ENCODE measurements at regions not wholly inside any gene's neighbourhood (a gene's known extent, or its start where the extent isn't known, plus 50 kb on each side); places are given as distances from the start of the nearest gene placed in this dataset.
A peak's percentile ranks its signal among the peaks of the same experiment; 100 is the strongest.
"Not testable (repeated sequence)": the region's sequence is repeated elsewhere in the genome, so short reads cannot be mapped to it uniquely, and the experiment has no call there.

DNA sequence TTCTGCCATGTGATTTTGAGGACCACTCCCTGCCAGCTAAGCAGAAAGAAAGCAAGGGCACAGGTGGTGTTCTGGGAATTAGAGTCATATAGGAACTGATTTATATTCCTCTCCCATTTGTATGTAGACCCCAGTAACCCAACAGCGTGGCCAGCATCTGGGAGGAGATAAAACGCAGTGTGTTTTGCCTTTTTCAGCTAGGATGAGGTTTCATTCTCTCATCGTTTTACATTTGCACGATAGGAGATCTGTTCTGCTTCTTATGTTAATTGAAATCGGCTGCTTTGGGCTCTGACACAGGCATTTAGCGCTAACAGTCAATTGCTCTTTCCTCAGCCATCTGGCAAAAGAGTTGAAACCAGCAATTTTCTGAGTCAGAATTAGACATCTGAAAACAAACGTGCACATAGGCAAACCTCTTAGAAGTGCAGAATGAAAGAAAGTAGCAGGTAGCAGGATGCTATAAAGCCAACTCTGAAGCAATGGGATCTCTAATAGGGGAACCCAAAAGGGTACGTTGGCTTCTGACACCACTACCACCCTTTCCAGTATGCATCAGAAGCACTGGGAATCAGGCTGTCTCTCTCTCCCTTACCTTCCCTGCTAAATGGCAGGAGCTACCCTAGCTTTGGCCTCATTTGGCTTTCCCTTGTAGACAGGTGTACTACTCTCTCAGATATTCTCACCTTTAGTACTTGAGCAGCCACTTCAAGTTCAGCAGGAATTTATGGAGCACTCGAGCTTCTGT, 219.1 kb downstream of the PHLDA1 start:
- DNase-seq (ENCODE audit: low read depth in 4 of 4, low spot score in 2 of 4), result no peak

DNA sequence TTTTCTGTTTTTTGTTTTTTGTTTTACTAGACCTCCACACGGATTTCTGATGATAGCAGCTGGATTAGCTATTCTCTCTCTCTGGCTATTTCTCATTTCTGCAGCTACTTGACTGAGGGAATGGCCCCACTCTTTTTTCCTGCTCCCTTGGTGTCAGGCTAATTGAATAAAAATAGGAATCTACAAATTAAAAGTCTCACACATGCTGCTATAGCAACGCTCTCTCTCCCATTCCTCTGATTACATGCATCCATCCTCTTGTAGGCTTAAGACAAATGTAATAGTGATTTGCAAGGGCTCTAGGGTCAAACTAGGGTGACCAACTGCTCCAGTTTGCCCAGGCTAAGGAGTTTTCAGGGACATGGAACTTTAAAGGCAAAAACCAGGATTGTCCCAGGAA, 221.8 kb downstream of the PHLDA1 start:
- DNase-seq (ENCODE audit: low read depth in 4 of 4, low spot score in 2 of 4), result no peak

DNA sequence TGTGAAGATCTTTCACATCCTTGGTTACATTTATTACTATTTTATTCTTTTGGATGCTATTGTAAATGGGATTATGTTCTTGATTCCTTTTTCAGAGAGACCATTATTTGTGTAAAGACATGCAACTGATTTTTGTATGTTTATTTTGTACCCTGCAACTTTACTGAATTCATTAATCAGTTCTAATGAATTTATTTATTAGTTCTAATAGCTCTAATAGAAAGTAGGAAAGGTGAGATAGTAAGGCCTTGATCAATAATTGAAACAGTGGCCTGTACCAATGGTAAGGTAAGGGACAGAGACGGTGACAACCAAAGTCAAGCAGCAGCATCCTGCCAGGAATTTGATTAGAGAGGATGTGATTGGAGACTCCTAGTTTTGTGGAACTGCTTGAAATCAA, 224.1 kb downstream of the PHLDA1 start:
- no peak for DNase-seq (ENCODE audit: low read depth in 4 of 4, low spot score in 2 of 4)

DNA sequence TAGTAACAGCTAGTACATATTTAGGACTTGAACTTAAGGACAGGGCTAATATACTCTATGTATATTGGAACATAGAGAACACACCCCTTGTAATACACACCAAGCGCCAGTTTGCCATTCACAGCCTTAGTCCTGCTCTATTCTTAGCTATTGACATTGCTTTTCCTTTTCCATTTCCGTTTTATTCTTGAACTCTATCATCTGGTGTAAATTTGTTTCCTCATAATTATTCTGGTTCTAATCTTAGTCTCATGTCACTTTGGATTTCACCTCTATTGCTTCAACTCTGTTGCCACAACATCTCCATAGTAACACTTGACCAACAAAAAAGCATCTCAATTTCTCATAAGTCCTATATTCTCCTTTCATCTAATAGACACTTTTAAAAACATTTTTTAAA, 225.7 kb downstream of the PHLDA1 start:
- DNase-seq (ENCODE audit: low read depth in 4 of 4, low spot score in 2 of 4), result no peak

DNA sequence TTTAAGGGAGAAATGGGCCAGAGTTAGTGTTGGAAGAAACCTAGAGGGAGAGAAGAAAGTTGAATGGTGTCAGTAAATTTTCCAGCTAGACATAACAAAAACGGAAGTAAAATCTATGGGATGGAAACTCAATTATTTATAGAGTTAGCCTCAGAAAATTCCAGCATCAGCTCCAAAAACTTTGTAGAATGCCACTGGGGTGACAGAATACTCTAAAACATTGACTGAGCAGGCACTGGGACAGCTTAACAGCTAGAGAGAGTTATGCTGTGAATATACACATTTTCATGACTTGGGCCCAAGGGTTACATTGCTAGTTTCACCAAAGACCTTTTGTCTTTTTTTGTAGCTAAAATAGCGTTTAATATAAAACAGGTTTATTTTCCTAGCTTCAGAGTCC, 226.3 kb downstream of the PHLDA1 start:
- DNase-seq (ENCODE audit: low read depth in 4 of 4, low spot score in 2 of 4), result no peak

DNA sequence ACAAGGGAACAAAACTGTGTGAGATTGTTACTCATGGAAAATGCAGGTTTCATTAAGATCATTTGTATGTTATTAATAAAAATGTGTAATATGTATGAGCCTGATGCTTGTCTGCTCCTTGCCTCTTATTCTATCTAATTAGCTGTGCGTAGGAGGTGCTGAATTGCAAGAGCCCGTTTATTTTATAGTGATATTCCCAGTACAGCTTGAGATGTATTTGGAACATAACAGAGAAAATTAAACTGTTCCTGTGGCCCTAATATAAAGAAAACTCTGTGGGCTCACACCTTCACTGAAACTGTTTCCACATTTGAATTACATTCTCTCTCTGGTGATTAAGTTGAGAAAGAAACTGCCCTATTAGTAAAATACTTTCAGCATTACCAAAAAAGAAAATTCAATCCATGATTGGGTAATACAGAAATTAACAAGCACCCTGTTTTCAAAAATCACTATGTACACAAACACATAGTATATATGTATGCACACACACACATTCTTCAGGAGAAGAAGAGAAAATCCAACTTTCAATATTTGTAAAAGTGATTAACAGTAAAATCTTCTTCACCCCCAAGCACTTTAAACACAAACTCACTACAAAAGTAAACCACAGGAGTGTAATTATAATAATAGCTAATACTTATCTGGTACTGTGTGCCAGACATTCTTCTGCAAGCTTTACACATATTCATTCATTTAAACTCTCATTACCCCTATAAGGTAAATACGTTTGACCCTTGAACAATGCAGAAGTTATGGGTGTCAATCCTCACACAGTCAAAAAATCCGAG, 233.2 kb downstream of the PHLDA1 start:
- no peak for DNase-seq (ENCODE audit: low read depth in 4 of 4, low spot score in 2 of 4)

DNA sequence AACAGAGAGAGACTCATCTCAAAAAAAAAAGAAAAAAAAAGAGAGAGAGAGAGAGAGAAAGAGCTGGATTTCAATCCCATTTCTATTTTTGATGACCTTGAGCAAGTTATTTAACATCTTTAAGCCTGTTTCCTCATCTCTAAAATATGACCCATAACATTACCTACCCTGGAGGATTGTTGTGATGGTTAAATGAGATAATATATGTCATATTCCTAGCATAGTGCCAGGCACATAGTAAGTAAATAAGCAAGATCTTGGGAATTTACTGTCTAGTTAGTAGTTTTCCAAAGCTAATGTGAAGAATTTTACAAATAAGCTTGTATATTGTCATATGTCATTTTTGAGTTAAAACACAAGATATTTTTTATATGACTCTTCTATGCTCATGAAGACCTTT, 236.5 kb downstream of the PHLDA1 start:
- DNase-seq (ENCODE audit: low read depth in 4 of 4, low spot score in 2 of 4), result no peak

DNA sequence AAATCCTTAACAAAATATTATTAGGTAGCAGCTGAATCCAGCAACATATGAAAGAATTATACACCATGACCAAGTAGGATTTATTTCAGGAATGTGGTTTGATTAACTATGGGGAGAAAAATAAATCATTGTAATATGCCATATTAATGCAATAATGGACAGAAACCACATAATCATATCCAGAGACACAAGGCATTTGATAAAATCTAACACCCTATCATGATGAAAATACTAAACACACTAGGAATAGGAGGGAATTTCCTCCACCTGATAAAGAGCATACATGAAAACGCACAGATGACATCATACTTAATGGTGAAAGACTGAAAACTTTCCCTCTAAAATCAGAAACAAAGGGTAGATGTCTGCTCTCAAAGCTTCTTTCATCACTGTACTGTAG, 238.9 kb downstream of the PHLDA1 start:
- no peak for DNase-seq (ENCODE audit: low read depth in 4 of 4, low spot score in 2 of 4)

DNA sequence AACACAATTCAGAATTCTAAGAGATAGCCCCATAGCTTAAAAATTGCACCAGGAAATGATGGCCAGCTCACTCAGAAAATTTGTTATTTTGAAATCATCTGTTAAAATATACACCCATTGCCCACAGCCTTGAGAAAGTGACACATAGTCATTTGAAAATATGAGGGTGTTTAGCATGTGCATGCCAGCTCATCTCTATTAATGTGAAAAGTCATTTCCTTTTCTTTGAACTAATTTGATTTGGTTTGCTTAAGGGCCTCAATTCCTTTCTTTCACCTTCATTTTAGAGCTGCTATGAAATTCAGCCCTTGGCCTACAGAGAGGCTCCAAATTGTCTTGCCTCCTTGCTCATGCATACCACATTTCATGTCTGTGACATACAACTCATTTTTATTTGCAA, 241.4 kb downstream of the PHLDA1 start:
- no peak for DNase-seq (ENCODE audit: low read depth in 4 of 4, low spot score in 2 of 4)

DNA sequence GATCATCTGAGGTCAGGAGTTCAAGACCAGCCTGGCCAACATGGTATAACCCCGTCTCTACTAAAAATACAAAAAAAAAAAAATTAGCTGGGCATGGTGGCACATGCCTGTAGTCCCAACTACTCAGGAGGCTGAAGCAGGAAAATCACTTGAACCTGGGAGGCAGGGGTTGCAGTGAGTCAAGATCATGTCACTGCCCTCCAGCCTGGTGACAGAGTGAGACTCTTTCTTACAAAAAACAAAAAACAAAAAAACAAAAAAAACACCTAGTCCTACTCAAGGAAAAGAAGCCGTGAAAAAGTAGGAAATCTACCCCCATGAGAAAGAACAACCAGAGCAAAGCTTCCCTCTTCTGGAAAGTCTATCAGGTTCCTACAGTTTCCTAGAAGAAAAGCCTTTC, 244.4 kb downstream of the PHLDA1 start:
- DNase-seq (ENCODE audit: low read depth in 4 of 4, low spot score in 2 of 4), result not testable (repeated sequence)

DNA sequence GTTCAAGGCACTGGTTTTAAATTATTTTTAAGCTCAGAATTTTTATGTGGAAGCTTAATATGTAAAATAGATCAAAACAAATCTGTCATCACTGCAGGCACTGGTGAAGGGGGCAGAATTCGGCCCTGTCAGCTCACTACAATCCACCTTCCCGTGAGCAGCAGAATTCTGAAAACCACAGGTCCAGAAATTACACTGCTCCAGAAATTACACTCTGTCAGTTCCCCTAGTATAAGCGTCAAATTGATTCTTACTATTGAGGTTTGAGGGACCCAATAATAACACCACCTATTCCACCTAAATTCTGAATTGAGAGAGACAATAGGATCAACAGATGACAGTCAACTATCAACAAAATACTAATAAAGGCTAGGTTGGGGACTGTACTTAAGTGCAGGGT, 245.5 kb downstream of the PHLDA1 start:
- DNase-seq (ENCODE audit: low read depth in 4 of 4, low spot score in 2 of 4), result no peak

DNA sequence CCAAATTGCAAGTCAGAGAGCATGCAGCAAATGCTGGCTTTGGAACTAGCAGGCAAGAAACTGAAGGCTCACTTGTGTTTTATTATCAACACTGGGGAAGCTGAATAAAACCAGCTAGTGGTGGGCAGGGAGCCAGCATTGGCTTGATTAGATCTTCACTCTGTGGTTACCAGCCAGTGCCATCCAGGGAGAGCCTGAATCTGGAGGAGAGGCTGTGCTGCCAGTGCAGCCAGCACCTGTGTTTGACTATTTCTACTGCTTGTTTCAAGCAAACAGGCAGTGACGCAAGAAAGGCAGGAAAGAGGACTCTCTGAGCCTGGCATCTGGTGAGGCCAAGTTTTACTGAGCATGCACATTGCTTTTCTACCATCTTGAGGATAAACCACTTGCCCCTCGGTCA, 247.0 kb downstream of the PHLDA1 start:
- peak in 1 of 4 donors; percentile 24 for DNase-seq (ENCODE audit: low read depth in 4 of 4, low spot score in 2 of 4)

DNA sequence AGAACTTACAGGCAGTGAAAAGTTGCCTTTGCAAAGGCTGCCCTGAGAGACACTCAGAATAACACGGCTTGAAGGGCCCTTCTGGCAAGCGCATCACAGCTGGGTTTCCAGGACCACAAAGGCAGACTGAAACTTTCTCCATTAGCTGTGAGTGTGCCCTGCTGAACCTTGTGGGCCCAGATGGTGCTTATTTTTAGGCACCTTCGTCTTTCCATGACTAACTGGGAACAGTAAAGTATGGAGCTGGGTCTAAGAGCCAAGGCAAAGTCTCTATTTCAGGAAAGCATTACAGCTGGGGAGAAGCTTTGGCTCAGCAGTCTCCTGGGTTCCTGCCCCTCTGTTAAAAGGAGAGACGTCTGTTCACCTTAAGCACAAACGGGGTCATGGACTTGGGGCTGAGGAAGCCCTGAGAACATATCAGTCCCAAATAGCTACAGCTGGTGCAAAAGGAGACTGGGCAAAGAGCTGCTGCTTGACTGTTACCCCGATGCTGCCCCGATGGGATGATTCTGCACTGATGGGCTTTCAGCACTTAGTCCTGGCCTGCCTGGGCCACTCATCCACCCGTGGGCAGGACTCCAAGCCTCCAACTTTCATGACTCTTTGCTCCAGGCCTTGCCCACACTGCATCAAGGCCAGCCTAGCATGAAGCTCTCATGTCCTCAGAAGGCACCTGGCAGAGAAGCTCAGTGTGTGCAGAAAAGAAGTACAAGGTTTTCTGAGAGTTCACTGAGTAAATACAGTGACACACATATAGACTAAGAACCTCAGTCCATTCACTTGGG, 248.3 kb downstream of the PHLDA1 start:
- no peak for DNase-seq (ENCODE audit: low read depth in 4 of 4, low spot score in 2 of 4)

DNA sequence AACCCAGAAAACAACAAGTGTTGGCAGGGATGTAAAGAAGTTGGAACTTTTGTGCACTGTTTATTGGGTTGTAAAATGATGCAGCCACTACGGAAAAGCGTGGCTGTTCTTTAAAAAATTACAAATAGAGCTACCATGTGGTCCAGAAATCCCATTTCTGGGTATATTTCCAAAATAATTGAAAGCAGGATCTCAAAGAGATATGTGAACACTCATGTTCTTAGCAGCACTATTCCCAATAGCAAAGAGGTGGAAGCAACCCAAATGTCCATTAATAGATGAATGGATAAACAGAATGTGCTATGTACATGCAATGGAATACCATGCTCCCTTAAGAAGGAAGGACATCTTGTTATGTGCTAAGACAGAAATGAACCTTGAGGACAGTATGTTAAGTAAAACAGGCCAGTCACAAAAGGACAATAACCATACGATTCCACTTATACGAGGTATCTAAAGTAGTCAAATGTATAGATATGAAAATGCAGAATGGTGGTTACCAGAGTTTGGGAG, 249.5 kb downstream of the PHLDA1 start:
- no peak for DNase-seq (ENCODE audit: low read depth in 4 of 4, low spot score in 2 of 4)

DNA sequence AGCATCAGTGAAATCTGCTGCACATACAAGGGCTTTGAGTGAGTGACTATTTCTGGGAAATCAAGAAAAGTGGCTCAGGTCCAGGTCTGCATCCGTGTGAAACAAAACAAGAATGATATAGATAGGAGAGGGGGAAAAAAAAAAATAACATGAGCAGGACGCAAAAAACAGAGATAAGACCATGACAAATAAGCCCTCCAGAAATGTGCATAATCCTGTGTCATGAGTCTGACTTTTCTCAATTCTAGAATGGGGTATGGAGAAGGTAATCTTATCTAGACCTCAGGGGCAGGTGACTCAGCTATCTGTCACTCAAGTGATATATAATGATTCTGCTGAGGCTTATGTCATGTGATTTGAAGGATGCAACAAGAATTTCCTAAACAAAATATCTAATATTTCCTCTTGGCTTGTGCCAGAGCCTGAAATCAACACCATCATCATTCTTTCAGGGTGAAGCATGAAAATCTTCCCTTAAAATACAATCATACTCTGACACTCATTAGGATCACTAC, 250.0 kb downstream of the PHLDA1 start:
- no peak for DNase-seq (ENCODE audit: low read depth in 4 of 4, low spot score in 2 of 4)

DNA sequence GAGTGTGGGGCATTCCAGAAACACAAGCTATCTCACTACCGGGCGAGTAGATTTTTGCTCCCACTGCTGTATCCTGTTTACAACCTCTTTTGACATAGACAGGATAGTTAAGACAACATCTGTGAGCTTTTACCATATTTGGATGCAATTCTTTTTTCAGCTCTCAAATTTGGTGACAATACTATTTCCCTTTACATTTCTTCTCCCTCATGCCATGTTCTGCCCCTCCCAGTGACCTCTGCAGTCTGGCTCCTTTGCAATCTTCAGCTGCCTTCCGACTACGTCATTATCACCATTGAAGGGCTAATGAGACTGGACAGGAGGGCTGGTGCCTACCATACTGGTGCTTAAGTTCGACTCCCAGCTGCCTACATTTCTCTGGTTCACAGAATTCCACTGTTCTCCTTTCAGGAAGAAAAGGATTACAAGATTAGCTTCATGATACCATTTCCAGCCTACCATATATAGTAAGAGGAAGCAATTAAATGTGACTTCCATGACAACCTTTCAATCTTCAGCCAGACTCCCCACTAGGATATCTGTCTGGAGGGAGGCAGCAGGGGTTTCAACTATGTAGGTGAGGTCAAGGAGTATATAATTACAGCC, 251.6 kb downstream of the PHLDA1 start:
- DNase-seq (ENCODE audit: low read depth in 4 of 4, low spot score in 2 of 4), result no peak

DNA sequence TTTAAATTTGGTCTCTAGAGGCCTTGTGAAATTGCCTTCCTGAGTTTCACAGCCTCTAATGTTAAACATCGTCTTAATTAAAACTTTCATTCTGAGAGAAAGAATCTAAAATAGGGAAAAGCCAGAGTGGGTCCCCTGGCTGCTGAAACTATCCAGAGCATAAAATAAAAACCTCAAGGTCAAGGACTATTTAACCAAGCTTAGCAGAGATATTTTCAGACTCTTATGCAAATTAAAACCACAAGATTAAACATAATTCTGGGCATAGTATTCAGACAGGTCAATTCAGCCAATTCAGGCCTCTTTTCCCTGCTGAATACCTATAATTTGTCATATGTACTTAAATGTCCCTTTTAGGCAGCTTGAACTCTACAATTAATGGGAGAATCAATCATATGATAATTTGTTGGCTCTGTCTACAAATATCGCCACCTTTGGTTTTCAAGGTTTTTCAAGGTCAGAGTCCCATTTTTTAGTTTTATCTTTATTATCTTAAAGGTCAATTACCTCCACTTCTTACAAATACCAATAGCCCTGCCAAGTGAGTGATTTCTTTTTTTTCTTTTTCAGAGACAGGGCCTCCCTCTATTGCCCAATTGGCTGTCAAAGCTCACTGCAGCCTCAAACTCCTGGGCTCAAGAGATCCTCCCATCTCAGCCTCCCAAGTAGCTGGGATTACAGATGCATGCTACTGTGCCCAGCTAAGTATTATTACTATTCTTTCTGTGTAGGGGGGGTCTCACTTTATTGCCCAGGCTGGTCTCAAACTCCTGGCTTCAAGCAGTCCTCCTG, 257.1 kb downstream of the PHLDA1 start:
- no peak for DNase-seq (ENCODE audit: low read depth in 4 of 4, low spot score in 2 of 4)

DNA sequence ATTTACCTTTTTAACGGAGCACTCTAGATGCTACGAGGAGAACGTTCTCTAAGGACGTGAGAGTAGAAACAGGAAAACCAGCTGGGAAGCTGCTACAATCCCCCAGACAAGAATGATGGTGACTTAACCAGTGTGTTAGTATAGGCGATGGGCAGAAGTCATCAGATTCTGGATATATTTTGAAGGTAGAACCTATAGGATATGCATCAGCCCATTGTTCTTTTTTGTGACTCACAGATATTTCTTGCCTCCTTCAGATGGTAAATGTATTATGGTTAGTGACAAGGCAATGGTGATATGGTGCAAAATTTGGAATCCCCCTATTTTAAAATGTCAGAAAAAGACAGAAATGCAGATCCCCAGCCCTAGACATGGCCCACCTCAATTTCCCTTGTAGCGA, 258.2 kb downstream of the PHLDA1 start:
- no peak for DNase-seq (ENCODE audit: low read depth in 4 of 4, low spot score in 2 of 4)

DNA sequence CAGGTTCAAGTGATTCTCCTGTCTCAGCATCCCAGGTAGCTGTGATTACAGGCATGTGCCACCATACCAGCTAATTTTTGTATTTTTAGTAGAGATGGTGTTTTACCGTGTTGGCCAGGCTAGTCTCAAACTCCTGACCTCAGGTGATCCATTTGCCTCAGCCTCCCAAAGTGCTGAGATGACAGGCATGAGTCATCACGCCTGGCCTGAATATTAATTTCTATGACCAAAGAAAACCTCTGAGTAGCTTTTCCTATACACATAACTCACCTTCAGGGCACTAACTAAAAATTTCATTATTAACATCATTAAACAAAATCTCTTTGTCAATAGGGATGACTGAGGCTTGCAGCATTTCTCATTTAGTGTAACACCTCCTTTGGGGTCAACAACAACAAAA, 259.6 kb upstream of the KRR1 start:
- no peak for DNase-seq (ENCODE audit: low read depth in 4 of 4, low spot score in 2 of 4)

DNA sequence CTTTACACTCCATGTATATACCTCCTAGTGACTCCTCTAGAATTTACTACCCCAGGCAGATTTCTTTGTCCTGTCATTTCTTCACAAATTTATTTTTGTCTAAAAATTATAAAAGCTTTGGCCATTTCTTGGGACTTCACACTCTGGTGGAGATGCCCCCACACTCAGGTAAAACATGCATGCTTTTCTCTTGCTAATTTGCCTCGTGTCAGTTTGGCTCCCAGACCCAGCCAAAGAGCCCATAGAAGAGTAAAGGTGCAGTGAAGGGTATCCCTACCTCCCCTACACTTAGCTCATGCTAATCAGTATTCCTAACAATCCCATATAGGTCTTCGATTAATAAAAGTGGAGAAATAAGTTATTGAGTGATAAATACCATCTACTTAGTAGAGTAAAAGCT, 256.5 kb upstream of the KRR1 start:
- no peak for DNase-seq (ENCODE audit: low read depth in 4 of 4, low spot score in 2 of 4)

Data from left renal cortex interstitium (tissue), 4 donors.